ENCODE measurements at regions not wholly inside any gene's neighbourhood (a gene's known extent, or its start where the extent isn't known, plus 50 kb on each side); places are given as distances from the start of the nearest gene placed in this dataset.

GRCh38 chr11:81966340-81966739, 767.3 kb downstream of the FAM181B start:
- no peak for DNase-seq

- no peak for DNase-seq
Observed at GRCh38 chr11:81963018-81963417, 770.6 kb downstream of the FAM181B start.

GRCh38 chr11:81960443-81960842, 773.2 kb downstream of the FAM181B start:
- no peak for DNase-seq

GRCh38 chr11:81959341-81959740, 774.3 kb downstream of the FAM181B start:
- no peak for DNase-seq

GRCh38 chr11:81954301-81954700, 779.4 kb downstream of the FAM181B start:
- DNase-seq = peak; percentile 1

- no peak for DNase-seq
Observed at GRCh38 chr11:81946831-81947230, 786.8 kb downstream of the FAM181B start.

- no peak for DNase-seq
Observed at GRCh38 chr11:81942646-81943045, 791.0 kb downstream of the FAM181B start.

- DNase-seq = no peak
Observed at GRCh38 chr11:81941998-81942397, 791.7 kb downstream of the FAM181B start.

GRCh38 chr11:81932303-81932702, 801.4 kb downstream of the FAM181B start:
- no peak for DNase-seq

- DNase-seq = no peak
Observed at GRCh38 chr11:81920205-81920604, 813.5 kb downstream of the FAM181B start.

GRCh38 chr11:81916451-81916850, 817.2 kb downstream of the FAM181B start:
- no peak for DNase-seq

GRCh38 chr11:81915045-81915444, 818.6 kb downstream of the FAM181B start:
- no peak for DNase-seq

GRCh38 chr11:81913793-81914192, 819.9 kb downstream of the FAM181B start:
- no peak for DNase-seq

- DNase-seq = no peak
Observed at GRCh38 chr11:81907996-81908395, 825.7 kb downstream of the FAM181B start.

GRCh38 chr11:81899156-81899555, 834.5 kb downstream of the FAM181B start:
- no peak for DNase-seq

- DNase-seq = no peak
Observed at GRCh38 chr11:81897639-81898038, 836.0 kb downstream of the FAM181B start.

- no peak for DNase-seq
Observed at GRCh38 chr11:81895258-81895657, 838.4 kb downstream of the FAM181B start.

- no peak for DNase-seq
Observed at GRCh38 chr11:81892770-81893635, 840.7 kb downstream of the FAM181B start.

- DNase-seq = no peak
Observed at GRCh38 chr11:81888391-81888790, 845.3 kb downstream of the FAM181B start.

GRCh38 chr11:81887671-81888070, 846.0 kb downstream of the FAM181B start:
- DNase-seq = no peak

GRCh38 chr11:81886406-81887075, 847.1 kb downstream of the FAM181B start:
- DNase-seq = no peak

- DNase-seq = no peak
Observed at GRCh38 chr11:81874635-81875034, 859.0 kb downstream of the FAM181B start.

- no peak for DNase-seq
Observed at GRCh38 chr11:81870815-81871214, 862.8 kb downstream of the FAM181B start.

- DNase-seq = no peak
Observed at GRCh38 chr11:81870066-81870412, 863.6 kb downstream of the FAM181B start.

All from NCI-H2029 (cell line).